ENCODE measurements at regions not wholly inside any gene's neighbourhood (a gene's known extent, or its start where the extent isn't known, plus 50 kb on each side); places are given as distances from the start of the nearest gene placed in this dataset.
"Not testable (repeated sequence)": the region's sequence is repeated elsewhere in the genome, so short reads cannot be mapped to it uniquely, and the experiment has no call there.

- H3K4me3 ChIP-seq (ENCODE audit: low read depth, low read length); H3K9me3 ChIP-seq (ENCODE audit: control insufficient read depth, insufficient read depth, low read depth, low read length); POLR2A ChIA-PET; H3K27ac ChIP-seq (ENCODE audit: extremely low read depth, low read depth, low read length); H3K36me3 ChIP-seq (ENCODE audit: control insufficient read depth in 2 of 2, insufficient read depth in 1 of 2, low read length in 2 of 2); H3K4me1 ChIP-seq (ENCODE audit: control insufficient read depth, insufficient read depth, low read length): not testable (repeated sequence)
- peak; percentile 90 for TF ChIP-seq ZNF146 (tag by site-specific recombination; IDR thresholded peaks at IDR 0.05)
- 0 out of 2 replicates have a peak, but pooled peaks have one; percentile 60 for TF ChIP-seq ZNF580 (tag by site-specific recombination; IDR thresholded peaks at IDR 0.05)
- CTCF ChIA-PET, result interaction anchor here (1.3 kb wide), 1 partner anchor 17 kb away, joined by 4 read pairs; no protein-coding TSS in a partner anchor
These were observed 54.6 kb upstream of the CSRP2 start for GRCh38 chr12:76933392-76933791.

GRCh38 chr12:76929499-76929898, 50.7 kb upstream of the CSRP2 start:
- no peaks in the 10 kb centered on the region for H3K9me3 ChIP-seq (ENCODE audit: control insufficient read depth, insufficient read depth, low read depth, low read length)
- H3K36me3 ChIP-seq (ENCODE audit: control insufficient read depth in 2 of 2, insufficient read depth in 1 of 2, low read length in 2 of 2), result no peaks in the 10 kb centered on the region
- TF ChIP-seq IKZF3 (tag by site-specific recombination; IDR thresholded peaks at IDR 0.05) (no peak), ZNF837 (tag by site-specific recombination; IDR thresholded peaks at IDR 0.05) (no peak), ZNF610 (tag by site-specific recombination; IDR thresholded peaks at IDR 0.05; ENCODE audit: borderline replicate concordance) (no peak), ZXDB (tag by site-specific recombination; IDR thresholded peaks at IDR 0.05) (no peak), ZNF777 (tag by site-specific recombination; IDR thresholded peaks at IDR 0.05; ENCODE audit: borderline replicate concordance) (no peak), ZSCAN18 (tag by site-specific recombination; IDR thresholded peaks at IDR 0.05) (no peak), TRIM28 (IDR thresholded peaks at IDR 0.05; ENCODE audit: borderline replicate concordance, low read length) (no peak), EGR2 (tag by site-specific recombination; IDR thresholded peaks at IDR 0.05; ENCODE audit: low read depth) (no peak), ZNF221 (tag by site-specific recombination; IDR thresholded peaks at IDR 0.05; ENCODE audit: borderline replicate concordance) (no peak), ZNF580 (tag by site-specific recombination; IDR thresholded peaks at IDR 0.05) (no peak), GLI4 (tag by site-specific recombination; IDR thresholded peaks at IDR 0.05) (no peak), KLF8 (tag by site-specific recombination; IDR thresholded peaks at IDR 0.05) (no peak)
- ChIA-PET CTCF (interaction anchor here (0.7 kb wide), 1 partner anchor 44 kb away, joined by 3 read pairs; no protein-coding TSS in a partner anchor), POLR2A (interaction anchor here (0.7 kb wide), 1 partner anchor 52 kb away, joined by 3 read pairs; no protein-coding TSS in a partner anchor)
- H3K27ac ChIP-seq (ENCODE audit: extremely low read depth, low read depth, low read length), result no peak overlapping the region
- 0 out of 2 replicates have a peak, but pooled peaks cover 2% of the 10 kb centered on the region for H3K4me1 ChIP-seq (ENCODE audit: control insufficient read depth, insufficient read depth, low read length)
- no peak overlapping the region for H3K4me3 ChIP-seq (ENCODE audit: low read depth, low read length)

Data from HEK293 (cell line).